HT-29 (cell line): ENCODE measurements at regions not wholly inside any gene's neighbourhood (a gene's known extent, or its start where the extent isn't known, plus 50 kb on each side); places are given as distances from the start of the nearest gene placed in this dataset.

Source experiments
- DNase-seq: peaks from one replicate; pipeline ENCODE4 v3.0.0-alpha.2; 2015; ENCODE audit warnings: low spot score

- DNase-seq = no peak
Observed at GRCh38 chr6:170116636-170117035, 174.2 kb downstream of the DLL1 start.

GRCh38 chr6:170114956-170115855, 175.7 kb downstream of the DLL1 start:
- no peak for DNase-seq

GRCh38 chr6:170114187-170114945, 176.5 kb downstream of the DLL1 start:
- no peak for DNase-seq

DNA sequence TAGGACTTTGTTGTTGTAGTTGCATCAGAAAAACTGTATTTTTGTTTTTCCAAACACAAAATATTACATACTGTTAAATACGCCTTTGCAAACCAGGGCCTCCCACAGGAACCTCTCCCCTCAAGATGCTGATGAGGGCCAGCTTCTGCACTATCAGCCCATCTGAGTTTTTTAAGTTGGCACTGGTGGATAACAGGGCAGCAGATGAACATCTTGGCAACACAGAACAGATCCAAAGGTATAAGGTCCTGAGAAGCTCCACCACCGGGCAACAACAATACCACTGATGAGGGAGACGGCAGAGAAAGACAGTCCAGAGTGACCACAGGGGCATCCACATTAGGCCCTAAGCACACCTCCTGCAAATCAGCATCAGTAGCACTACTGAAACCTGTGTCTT, 177.7 kb downstream of the DLL1 start:
- DNase-seq = no peak

DNA sequence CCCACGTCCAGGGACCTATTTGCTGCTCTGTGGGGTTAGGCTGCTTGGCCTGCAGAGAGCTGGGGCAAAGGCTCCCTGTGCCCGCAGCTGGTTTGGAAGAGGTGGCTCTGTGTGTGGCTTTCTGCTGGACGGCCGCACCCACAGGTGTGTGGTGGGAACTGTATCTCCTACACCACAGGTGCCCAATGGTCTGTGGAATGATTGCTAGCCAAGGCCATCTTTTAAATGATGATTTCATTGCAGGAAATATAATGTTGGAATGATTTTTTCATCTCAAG, 178.4 kb downstream of the DLL1 start:
- no peak for DNase-seq

DNA sequence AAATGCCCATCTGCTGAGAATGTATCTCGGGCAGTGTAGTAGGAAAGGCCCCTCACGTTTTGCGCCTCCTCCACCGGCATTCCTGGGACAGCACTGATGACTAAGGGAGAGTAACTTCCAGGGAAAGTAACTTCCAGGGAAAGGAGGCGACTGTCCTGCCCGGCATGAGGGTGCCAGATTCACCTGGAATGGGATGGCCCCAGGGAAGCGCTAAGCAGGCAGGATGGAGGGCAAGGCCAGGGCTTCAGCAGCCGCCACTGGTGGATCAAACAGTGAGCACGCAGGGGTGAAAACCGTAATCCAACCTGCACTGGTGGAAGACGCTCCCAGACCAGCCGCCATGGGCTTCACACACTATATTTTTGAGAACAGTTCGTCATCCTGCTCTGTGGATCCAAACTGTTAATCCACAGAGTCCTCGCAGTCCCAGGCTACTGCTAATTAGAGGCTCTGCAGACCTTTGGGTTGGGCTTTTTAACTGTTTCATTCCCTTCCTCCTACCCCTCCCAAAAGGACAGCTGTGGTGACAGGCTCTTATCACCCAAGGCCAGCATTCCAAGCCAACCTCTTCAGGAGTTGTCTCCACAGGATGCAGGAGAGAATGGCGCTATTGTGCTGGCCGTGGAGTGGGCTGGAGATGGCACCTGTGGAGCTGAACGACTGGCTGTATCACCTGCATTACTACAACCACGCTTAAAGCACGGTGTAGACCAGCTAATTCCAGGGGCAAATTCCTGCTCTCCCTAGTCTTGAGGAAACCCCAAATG, 178.9 kb downstream of the DLL1 start:
- DNase-seq = no peak

DNA sequence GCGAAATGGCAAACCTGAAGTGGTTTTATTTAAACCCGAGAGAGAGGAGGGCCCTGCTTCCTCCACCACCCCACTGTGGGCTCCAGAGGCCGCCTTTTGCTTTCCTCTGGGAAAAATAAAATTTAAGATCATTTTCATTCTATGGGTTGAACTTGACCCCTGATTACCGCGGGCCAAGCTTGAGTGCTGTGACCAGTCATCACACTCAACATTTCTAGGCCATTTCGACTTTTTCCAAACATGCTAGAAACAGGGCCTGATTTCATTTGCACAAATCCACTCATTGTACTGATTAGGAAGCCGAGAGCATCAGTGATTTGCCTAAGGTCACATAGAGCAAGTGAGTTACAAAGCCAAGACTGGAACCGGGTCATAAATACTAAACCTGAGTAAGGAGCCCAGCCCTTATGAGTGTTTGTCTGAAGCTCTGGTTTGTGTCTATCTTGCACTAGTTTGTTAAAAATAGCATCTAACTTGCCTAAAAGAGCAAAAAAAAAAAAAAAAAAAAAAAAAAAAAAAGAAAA, 179.7 kb downstream of the DLL1 start:
- DNase-seq = no peak

DNA sequence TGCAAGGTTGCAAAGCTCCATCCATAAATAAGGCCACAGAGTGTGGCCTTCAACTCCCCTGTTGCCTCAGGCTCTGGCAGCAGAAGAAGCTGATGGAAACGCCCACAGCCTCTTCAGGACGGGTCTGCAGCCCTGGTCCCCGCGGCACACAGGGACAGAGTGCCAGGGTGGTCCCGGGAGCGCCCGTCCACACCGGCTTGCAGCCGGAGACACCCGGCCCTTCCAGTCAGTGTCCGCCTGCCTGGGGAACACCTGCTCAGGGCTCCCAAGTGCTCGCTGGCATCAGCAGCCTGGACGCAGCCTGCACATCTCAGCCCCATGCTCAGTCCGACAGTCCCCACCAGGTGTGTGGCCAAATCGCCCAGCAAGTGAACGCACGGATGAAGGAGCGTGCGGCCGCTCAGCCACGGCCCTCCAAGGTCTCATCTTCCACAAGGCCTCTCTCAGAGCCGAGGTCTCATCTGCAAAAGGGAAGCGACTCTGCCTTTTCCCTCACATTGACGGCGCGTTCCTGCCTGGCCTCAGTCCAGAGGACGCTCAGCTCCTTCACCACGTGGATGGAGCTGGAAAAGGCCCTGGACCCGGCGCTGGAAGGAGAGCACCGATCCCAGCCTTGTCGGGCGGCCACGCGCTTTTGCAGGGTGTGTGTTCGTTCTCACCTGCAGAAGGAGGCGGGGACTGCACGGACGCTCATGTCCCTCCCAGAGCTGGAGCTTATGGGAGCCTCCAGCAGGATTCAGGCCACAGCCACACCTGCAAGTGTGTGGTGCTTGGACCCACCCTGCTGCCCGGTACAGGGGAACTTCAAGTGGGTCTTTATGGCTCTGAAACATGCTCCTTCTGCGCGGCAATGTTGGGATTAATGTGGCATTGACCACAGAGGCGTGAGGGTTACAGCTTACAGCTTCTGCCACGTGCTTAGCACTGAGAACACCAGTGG, 180.4 kb downstream of the DLL1 start:
- DNase-seq = no peak

- no peak for DNase-seq
Observed at GRCh38 chr6:170108890-170109587, 181.8 kb downstream of the DLL1 start.

GRCh38 chr6:170108456-170108855, 182.4 kb downstream of the DLL1 start:
- DNase-seq = no peak

DNA sequence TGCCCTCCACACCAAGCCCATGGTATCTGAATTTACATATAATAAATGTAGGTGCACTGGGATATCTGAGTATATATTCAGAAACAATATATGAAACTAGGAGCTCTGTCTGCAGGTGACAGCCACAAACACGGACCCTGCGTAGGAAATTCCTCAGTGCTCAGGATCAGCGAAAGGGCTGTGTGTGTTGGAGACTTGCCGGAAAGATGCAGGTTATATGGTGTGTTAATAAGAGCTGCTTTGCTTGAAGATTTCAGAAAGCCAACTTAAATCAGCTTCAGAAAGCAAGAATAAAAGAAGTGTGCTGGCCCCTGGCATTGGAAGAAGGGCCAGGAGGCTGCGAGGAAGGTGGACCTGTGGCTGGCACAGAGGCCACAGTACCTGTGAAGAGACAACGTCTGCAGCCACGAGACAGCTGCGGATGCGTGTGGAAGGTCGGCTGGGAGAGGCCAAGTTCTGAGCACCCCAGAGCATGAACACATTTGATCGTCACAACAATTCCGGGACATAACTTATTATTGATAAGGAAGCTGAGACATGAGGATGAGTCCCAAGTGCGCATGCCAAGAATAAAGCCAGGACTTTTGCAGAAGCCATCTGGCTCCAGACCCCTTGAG, 183.2 kb downstream of the DLL1 start:
- DNase-seq = no peak

GRCh38 chr6:170106906-170107525, 183.9 kb downstream of the DLL1 start:
- DNase-seq = no peak

DNA sequence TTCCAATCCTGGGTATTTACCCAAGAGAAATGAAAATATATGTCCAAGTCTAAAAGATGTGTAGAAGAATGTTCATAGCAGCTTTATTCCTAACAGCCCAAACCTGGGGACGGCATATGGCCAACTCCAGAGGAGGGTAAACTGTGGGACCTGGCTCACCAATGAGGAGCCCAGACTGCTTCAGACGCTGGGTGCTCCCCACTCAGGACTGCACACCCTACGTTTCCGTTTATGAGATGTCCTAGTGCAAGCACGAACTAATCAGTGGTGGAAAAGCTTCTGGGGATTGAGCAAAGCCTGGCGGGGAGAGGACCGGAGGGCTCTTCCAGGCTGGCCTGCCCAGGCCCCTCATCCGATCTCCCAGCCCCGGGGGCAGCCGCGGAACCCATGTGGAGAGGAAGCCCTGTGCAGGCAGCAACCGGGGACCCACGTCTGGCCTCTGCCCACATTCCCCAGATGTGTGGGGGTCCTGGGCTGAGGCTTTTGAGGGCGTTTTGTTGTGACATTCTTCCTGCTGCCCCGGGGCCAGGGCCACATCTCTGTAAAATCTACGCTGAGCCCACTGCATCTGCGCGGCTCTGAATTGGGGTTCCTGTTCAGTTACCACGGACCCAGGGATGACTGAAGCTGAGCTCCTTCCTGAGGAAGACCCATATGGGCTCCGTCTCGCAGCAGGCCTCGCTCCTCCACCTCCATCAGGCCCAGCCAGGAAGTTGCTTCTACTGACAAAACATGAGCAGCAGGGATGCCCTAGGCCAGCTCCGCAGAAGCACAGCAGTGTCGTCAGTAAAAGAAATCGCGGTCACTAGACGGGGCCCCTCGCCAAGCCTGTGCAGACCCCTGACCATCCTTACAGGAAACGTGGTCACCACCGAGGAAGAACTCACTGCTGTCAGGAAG, 188.0 kb downstream of the DLL1 start:
- no peak for DNase-seq

DNA sequence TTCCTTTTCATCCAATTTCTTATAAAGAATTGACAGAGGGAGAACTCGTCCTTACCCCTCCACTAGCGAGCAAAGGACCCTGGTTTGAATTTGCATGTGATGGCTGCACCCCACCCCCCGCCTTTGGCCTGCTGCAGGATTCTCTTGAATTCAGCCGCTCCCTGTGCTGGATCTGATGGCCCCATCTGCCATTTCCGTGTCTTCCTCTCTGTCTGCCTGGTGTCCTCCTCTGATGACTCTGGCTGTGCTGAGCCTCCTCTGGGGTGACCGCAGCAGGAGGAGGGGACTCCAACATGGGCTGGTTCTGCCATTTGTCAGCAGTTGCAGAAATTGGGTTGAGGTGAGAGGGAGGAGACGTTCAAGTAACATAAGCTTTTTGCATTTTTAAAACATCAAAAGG, 188.8 kb downstream of the DLL1 start:
- no peak for DNase-seq

GRCh38 chr6:170101281-170102035, 189.4 kb downstream of the DLL1 start:
- DNase-seq = no peak

DNA sequence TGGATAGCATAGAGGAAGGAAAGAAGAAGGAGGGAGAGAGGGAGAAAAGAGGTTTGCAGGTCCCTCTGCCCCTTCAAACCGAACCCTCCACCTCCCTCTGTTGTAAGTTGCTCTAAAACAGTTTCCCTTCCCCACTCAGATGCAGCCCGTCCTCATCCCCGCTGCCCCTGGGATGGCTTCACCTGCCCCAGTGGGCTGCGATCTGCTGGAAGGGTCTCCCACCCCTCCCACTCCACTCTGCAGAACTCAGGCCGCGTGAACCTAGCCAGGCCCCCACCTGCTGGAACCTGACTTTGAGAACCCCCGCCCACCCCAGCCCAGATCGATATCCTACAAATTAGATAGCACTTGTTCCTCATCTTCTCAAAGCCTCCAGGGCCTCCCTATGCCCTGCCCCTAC, 190.8 kb downstream of the DLL1 start:
- DNase-seq = no peak

DNA sequence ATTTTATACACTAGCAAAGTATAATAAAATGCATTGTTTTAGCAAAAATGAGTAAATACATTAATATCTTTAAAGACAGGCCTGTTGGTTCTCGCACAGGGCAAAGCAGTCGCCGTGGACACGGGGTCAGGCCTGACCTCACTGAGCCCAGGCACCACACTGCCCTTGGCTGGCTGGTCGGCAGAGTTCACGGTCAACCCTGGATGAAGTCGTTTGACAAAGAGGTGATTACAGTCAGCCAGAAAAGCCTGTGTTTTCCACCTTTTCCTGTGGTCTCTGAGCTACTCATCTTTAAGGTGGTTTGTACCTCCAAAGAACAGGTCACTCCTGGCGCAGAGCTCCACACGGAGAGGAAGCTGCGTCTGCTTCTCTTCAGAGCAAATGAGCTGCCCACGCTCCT, 191.5 kb downstream of the DLL1 start:
- no peak for DNase-seq
